Psoas muscle (tissue), 7 donors: ENCODE measurements at regions not wholly inside any gene's neighbourhood (a gene's known extent, or its start where the extent isn't known, plus 50 kb on each side); places are given as distances from the start of the nearest gene placed in this dataset.
"Not testable (repeated sequence)": the region's sequence is repeated elsewhere in the genome, so short reads cannot be mapped to it uniquely, and the experiment has no call there.

ENCODE experiments used
- ATAC-seq, 4 donors: fragments of 200-7000 bp; cut with Tn5 transposase; one replicate each; pipeline ENCODE4 v1.9.1; 2020; ENCODE audit warnings: moderate library complexity in 3 of 4, mild to moderate bottlenecking in 2 of 4
- DNase-seq, 2 donors: peaks; one replicate each; pipeline ENCODE4 v3.0.0-alpha.2; 2020
- H3K27ac ChIP-seq: fragments of 200-600 bp; one replicate; pipeline ENCODE4 v1.8.0; 2022
- H3K27me3 ChIP-seq, 3 donors: fragments of 200-600 bp in 1 of 3; one replicate each; pipeline versions ENCODE4 v1.6.1 to v1.8.0; 2013 to 2022; ENCODE audit warnings: low read length in 2 of 3, mild to moderate bottlenecking in 2 of 3, moderate library complexity in 1 of 3; ENCODE audit not compliant: insufficient read depth in 3 of 3
- H3K36me3 ChIP-seq, 2 donors: fragments of 200-600 bp in 1 of 2; one replicate each; pipeline versions ENCODE4 v1.6.1 to v1.8.0; 2013 to 2022; ENCODE audit warnings: low read depth in 1 of 2, mild to moderate bottlenecking in 1 of 2, moderate library complexity in 1 of 2; ENCODE audit not compliant: insufficient read depth in 1 of 2
- H3K4me1 ChIP-seq: fragments of 200-600 bp; one replicate; pipeline ENCODE4 v1.8.0; 2022
- H3K4me3 ChIP-seq: fragments of 200-600 bp; one replicate; pipeline ENCODE4 v1.8.0; 2022; ENCODE audit warnings: mild to moderate bottlenecking
- H3K9me3 ChIP-seq: fragments of 200-600 bp; one replicate; pipeline ENCODE4 v1.8.0; 2022
- WGBS, 3 donors: extraction: QIAGEN DNeasy Blood & Tissue Kit; methylation state at CpG; one replicate each; pipeline versions ENCODE4 v1.1.6 to v1.1.7; 2013; 5-methylcytosine and 5-hydroxymethylcytosine counted together
- intact Hi-C, 2 donors: fragments of 100-400 bp; cut with DNase I; formaldehyde crosslinking; loops; one replicate each; pipeline versions ENCODE4 v1.11.0 to v1.14.2; 2022
- TF ChIP-seq, protein P1 (sequence below): fragments of 200-600 bp; IDR thresholded peaks from one replicate; pipeline ENCODE4 v1.8.0; 2022; ENCODE audit warnings: antibody characterized with exemption
- donor health status: healthy with polysubstance abuse.
- donor health status: DM: no; HTN: no; CAD: no; lungs with moderate emphysema.
- donor health status: Bipolar disorder and iron deficiency.
- donor health status: healthy.
- donor health status: DM: yes; HTN: yes; CAD: no.
- donor health status: DM: no; HTN: no; CAD: no.
- donor health status: DM: yes; HTN: yes; CAD: no.

GRCh38 chr4:56146956-56147355 lies 198.2 kb downstream of the CEP135 start:
- TF ChIP-seq, protein P1, sequence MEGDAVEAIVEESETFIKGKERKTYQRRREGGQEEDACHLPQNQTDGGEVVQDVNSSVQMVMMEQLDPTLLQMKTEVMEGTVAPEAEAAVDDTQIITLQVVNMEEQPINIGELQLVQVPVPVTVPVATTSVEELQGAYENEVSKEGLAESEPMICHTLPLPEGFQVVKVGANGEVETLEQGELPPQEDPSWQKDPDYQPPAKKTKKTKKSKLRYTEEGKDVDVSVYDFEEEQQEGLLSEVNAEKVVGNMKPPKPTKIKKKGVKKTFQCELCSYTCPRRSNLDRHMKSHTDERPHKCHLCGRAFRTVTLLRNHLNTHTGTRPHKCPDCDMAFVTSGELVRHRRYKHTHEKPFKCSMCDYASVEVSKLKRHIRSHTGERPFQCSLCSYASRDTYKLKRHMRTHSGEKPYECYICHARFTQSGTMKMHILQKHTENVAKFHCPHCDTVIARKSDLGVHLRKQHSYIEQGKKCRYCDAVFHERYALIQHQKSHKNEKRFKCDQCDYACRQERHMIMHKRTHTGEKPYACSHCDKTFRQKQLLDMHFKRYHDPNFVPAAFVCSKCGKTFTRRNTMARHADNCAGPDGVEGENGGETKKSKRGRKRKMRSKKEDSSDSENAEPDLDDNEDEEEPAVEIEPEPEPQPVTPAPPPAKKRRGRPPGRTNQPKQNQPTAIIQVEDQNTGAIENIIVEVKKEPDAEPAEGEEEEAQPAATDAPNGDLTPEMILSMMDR, result no peak
- no peaks in the 10 kb centered on the region for H3K36me3 ChIP-seq
- ATAC-seq (no peak), DNase-seq (no peak)
- H3K9me3 ChIP-seq, result no peaks in the 10 kb centered on the region
- 87 to 92% (median 92%) methylated on average over 9 of the region's 9 CpGs for WGBS, 3 donors
- no peaks in the 10 kb centered on the region for H3K4me1 ChIP-seq
- H3K4me3 ChIP-seq, result no peak overlapping the region
- intact Hi-C loops, result no loop called here
- H3K27ac ChIP-seq, result no peak overlapping the region
- H3K27me3 ChIP-seq, result no peaks in the 10 kb centered on the region

DNA sequence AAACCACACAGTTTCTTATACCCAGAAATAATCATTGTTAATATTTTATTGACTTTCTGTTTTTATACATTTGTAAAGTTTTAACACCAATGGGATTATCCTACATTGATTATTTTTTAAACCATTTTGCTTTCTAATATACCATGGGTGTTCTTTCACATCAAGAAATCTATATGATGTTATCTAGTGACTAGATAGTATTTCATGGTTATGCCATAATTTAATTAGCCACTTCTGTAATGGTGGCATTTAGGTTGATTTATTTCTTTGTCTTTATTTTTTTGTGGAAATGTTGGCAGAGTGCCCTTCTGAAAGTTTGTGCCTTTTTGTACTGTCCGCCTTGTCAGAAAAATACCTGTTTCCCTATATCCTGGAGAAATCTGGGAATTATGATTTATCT lies 193.3 kb downstream of the CEP135 start:
- H3K36me3 ChIP-seq, result no peaks in the 10 kb centered on the region
- 82 to 95% (median 94%) methylated on average over 1 of the region's 1 CpG for WGBS, 3 donors
- no peaks in the 10 kb centered on the region for H3K27me3 ChIP-seq
- H3K9me3 ChIP-seq, result no peaks in the 10 kb centered on the region
- no peak for DNase-seq
- no peak for ATAC-seq
- TF ChIP-seq, protein P1, result no peak
- intact Hi-C loops, result no loop called here
- no peak overlapping the region for H3K27ac ChIP-seq
- no peaks in the 10 kb centered on the region for H3K4me1 ChIP-seq
- no peak overlapping the region for H3K4me3 ChIP-seq

DNA sequence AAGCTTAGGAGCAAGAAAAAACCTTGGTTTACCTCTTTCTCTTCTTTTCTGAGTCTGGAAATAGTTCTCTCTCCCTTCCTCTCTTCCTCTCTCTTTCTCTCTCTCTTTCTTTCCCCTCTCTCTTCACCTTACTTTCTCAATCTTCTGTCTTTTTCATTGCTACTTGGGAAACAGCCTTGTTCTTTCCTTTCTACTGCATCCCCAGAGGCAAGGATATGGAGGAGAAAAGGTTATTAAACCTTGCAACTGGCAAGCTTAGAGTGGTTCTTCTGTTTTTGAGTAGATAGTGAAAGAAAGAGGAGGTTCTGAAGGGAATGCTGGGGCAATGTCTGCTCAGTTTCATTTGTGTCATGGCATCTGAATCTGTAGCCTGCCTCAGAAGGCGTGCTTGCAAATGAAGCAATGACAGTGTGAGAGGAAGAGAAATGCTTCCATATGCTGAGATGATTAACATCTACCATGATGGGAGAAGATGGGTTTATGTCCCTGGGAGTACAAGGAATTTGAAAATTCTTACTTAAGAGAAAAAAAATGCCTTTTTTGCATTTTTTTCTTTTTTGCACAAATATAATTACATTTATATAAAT lies 190.6 kb downstream of the CEP135 start:
- TF ChIP-seq, protein P1, result no peak

DNA sequence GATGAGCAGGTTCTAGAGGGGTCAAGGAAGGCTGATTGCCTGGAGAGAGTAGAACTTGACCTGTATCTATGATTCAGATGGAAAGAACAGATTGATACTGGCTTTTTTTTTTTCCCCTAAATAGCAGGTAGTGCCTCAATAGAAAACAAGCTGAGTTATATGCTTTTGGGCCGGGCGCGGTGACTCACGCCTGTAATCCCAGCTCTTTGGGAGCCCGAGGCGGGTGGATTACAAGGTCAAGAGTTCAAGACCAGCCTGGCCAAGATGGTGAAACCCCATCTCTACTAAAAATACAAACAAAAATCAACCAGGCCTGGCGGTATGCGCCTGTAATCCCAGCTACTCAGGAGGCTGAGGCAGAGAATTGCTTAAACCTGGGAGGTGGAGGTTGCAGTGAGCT lies 186.1 kb downstream of the CEP135 start:
- H3K4me1 ChIP-seq, intact Hi-C loops, H3K27me3 ChIP-seq, DNase-seq, H3K4me3 ChIP-seq, H3K36me3 ChIP-seq, H3K9me3 ChIP-seq, H3K27ac ChIP-seq: not testable (repeated sequence)
- WGBS, 3 donors, result 24 to 56% (median 29%) methylated on average over 8 of the region's 8 CpGs
- ATAC-seq, result peak in 1 of 4 donors; percentile 23

More for the DNA sequence above, 190.6 kb downstream of the CEP135 start:
- Histone ChIP-seq H3K9me3 (no peaks in the 10 kb centered on the region), H3K4me1 (no peaks in the 10 kb centered on the region), H3K27me3 (no peaks in the 10 kb centered on the region), H3K4me3 (no peak overlapping the region), H3K36me3 (no peaks in the 10 kb centered on the region), H3K27ac (no peak overlapping the region)
- intact Hi-C loops, result no loop called here
- 81 to 88% (median 86%) methylated on average over 1 of the region's 1 CpG for WGBS, 3 donors
- DNase-seq, result no peak
- no peak for ATAC-seq

- Histone ChIP-seq H3K4me3 (no peak overlapping the region), H3K27me3 (no peaks in the 10 kb centered on the region), H3K36me3 (no peaks in the 10 kb centered on the region), H3K4me1 (no peaks in the 10 kb centered on the region), H3K9me3 (no peaks in the 10 kb centered on the region), H3K27ac (no peak overlapping the region)
- intact Hi-C loops, result no loop called here
- ATAC-seq (peak in 1 of 4 donors; percentile 23), DNase-seq (no peak)
- TF ChIP-seq, protein P1, result no peak
- WGBS, 3 donors, result 18 to 30% (median 24%) methylated on average over 2 of the region's 2 CpGs
Observed at GRCh38 chr4:56134266-56134665, 185.5 kb downstream of the CEP135 start.
